GM18507 (cell line): ENCODE measurements at regions not wholly inside any gene's neighbourhood (a gene's known extent, or its start where the extent isn't known, plus 50 kb on each side); places are given as distances from the start of the nearest gene placed in this dataset.
"Not testable (repeated sequence)": the region's sequence is repeated elsewhere in the genome, so short reads cannot be mapped to it uniquely, and the experiment has no call there.

Source experiments
- DNase-seq: peaks from one replicate; pipeline ENCODE4 v3.0.0; 2011; ENCODE audit warnings: low read depth; ENCODE audit not compliant: insufficient read length; ENCODE audit errors: extremely low spot score
- FAIRE-seq: peaks from 2 replicates; lab custom pipeline; 2011; peaks lifted over from hg19 to GRCh38; lab: Jason Lieb, UNC

DNA sequence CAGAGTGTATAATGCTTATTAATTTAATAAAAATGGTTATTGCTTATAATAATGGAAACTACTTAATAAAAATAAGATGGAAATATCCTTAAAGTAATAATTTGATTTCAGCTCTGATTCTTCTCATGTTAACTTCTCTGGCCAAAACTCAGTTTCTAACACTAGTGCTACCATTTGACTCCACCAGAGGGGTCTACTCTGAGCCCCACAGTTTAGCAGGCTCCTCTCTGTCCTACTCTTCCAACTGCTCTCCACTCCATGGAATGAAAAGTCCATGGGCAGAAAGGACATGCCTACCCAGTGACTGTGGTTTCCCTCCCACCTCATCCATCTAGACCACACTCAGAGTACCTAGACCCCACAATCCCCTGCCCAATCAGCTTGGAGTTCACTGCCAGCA, 489.1 kb upstream of the CAMK1G start:
- FAIRE-seq (peak; percentile 18), DNase-seq (no peak)

DNA sequence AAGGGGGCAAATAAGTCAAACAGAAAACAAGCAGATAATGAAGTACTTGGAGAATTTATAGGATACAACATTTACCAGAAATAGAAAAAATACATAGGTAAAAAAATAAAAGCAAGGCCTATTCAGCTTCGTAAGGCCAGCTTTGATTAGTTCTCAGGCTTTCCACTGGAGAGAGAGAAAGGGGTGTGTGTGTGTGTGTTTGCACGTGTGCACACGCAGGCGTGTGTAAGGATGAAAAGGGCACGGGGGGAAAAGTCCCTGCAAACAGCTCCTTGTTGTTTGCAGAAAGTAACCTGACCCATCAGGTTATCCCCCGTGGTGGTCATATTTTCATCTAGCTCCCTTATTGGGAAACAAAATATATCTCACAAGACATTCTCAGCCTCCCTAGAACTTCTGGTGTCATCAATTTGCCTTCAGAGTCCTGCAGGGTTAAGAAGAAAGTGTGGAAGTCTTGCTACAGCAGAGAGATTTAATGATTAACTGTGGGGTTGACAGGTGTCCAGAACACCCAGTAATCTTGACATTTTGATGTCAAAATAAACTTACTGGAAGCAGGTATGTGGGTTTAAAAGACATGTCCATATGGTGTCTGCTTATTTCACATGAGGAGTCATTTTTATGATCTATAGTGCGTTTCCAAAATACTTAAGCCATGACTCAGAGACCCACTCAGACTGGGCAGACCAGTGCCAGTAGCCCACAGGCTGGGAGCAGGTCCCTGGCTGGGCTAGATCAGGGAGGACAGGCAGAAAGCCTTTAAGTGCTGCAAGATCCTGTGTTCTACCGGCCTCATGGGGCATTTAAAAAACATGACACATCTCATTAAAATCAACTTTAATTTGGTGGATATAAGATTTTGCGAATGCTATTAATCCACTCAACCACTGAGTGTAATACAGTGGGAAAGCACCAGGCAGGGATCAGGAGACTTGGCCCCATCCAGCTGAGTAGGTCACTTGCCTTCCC, 487.6 kb upstream of the CAMK1G start:
- no peak for DNase-seq
- peak; percentile 48 for FAIRE-seq

DNA sequence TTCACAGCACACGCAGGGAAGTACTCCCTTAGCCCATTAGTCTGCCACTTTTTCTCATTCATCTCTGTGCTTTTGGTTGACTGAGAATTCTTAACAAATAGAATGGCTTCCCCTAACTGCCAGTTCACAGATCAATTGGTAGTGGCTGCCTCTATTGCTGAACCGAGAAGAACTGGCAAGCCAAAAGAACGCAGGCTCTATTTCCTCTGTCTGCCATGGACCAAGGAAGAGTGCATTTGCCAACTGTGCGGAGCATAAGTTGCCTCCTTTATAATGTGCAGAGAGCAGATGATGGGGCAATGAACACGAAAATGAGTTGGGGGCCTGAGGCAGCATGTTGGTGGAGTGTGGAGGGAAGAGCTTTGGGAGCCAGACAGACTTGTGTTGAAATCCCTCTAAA, 483.1 kb upstream of the CAMK1G start:
- DNase-seq (no peak), FAIRE-seq (no peak)

GRCh38 chr1:209101106-209101505, 482.4 kb upstream of the CAMK1G start:
- FAIRE-seq, result no peak
- no peak for DNase-seq

DNA sequence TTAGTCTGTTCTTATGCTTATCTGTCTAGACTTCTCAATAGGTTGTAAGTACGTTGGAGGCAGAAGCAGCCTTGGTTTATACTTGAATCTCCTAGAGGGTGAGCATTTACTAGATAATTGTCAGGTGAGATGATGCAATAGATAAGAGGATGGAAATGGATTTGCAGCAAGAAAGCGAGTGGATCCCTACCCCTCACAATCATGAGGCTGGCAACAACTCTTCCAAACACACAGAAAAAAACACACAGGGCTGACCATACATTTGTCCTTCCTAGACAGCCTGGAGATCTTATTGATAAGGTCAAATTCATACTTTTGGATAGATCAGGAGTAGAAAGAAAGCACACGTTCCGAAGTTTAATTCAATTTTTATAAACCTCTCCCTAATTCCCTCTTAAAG, 481.4 kb upstream of the CAMK1G start:
- DNase-seq (no peak), FAIRE-seq (no peak)

DNA sequence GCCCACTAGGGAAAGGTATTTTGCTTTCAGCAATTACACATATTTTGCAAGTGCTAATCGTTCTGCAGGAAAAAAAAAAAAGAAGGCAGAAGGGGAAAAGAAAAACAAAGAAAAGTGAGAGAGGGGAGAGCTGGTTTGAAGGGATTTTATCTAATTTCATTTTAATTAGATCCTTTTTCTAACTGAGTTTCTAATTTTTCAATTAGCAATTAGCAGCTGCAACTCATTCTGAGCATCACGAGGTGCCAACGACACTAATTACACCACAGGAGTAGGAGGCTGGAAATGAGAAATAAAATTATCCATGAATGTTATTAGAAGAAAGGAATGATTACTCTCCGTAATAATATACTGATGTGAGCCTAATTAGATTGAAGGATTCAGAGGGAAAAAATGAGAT, 481.0 kb upstream of the CAMK1G start:
- FAIRE-seq, result no peak
- no peak for DNase-seq

DNA sequence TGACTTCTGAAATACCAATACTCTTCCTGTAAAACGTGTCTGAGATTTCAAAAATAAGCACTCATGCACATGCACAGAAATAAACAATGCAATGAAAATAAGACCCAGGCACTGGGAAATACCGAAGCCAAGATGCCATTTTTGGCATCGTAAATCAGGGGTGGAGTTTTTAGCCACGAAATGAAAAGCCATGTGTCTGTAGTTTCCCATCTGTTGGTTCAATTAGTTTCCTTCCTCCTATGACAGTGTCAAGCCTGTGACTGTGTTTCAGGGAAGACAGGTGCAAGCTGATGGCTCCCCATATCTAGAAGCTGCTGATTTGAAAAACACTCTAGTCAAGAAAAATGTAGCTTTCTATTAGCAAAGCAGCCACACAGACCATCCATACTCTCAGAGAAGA, 480.4 kb upstream of the CAMK1G start:
- DNase-seq (no peak), FAIRE-seq (peak; percentile 77)

DNA sequence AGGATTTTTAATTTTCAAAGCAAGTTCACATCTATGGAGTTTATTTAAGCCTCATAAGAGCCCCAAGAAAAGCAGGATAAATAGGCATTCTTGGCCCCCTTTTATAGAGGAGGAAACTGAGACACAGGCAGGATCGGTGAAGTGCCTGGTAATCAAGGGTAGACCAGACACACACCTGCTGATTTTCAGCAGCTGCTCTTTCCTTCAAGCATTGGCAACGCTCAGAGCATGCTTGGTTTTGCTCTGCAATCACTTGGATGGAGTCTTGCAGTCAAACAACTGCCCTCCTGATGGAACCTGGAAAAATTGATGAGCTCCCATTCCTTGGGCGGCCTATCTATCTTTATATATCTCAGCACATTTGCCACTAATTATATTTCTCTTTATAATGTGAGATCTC, 478.9 kb upstream of the CAMK1G start:
- DNase-seq (no peak), FAIRE-seq (no peak)

GRCh38 chr1:209105701-209106100, 477.8 kb upstream of the CAMK1G start:
- peak; percentile 9 for FAIRE-seq
- DNase-seq, result no peak

DNA sequence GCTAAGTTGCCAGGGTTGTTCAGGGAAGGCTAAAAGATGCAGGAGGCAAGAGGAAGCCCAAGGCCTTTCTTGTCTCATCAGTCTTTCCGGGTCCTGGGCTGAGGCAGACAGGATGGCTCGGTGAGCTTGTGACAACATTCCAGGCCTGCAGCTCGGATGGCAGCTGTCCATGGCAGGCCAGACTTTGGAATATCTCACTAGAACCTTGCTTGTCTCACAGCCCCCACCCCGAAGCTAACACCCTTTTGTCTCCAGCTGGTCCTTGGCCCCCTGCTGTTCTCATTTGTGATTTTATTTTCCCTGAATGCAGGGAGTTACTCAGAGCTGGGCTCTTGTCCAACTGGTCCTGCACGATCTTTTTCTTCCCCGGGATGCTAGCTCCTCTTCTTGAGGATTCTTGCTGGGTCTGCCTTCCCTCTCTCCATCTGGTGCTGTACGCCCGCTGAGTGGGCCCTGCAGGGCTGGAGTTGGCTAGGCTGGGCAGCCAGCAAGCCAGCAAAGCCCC, 477.2 kb upstream of the CAMK1G start:
- FAIRE-seq (no peak), DNase-seq (no peak)

GRCh38 chr1:209106861-209107260, 476.7 kb upstream of the CAMK1G start:
- FAIRE-seq (no peak), DNase-seq (no peak)

DNA sequence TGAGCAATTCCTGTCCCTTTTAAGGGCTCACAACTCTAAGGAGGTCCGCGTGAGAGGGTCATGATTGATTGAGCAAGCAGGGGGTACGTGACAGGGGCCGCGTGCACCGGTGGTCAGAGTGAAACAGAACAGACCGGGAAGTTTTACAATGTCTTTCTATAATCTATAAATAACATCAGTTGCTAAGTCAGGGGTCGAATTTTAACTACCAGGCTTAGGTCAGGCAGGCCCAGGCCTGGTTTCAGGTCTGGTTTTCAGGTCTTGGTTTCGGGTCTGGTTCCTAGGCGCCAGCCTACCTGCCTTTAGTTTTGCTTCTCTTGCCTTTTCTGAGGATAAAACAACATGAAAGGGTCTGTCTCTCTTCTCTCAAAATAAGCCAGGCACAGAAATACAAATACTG, 476.0 kb upstream of the CAMK1G start:
- no peak for DNase-seq
- FAIRE-seq, result peak; percentile 97

- FAIRE-seq (no peak), DNase-seq (no peak)
Measured at GRCh38 chr1:209109001-209109785, 474.3 kb upstream of the CAMK1G start.

GRCh38 chr1:209113521-209113920, 470.0 kb upstream of the CAMK1G start:
- DNase-seq, result no peak
- FAIRE-seq, result no peak

DNA sequence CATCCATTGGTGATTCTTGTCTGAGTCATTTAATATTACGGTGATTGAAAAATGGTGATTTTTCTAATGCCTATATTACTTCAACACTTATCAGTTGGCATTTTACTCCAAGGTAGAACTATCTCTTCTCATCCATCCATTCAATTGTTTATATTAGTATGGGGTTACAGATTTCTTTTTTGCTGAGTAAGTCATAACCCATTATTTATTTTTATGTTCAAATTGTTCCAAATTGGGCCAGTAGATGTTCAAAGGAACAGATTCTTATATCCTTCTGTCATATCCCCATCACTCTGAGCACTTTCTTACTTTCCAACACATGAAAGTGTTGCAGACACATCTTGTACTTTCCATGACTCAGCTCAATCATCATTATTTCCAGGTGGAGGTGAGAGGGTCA, 466.8 kb upstream of the CAMK1G start:
- DNase-seq (no peak), FAIRE-seq (no peak)

DNA sequence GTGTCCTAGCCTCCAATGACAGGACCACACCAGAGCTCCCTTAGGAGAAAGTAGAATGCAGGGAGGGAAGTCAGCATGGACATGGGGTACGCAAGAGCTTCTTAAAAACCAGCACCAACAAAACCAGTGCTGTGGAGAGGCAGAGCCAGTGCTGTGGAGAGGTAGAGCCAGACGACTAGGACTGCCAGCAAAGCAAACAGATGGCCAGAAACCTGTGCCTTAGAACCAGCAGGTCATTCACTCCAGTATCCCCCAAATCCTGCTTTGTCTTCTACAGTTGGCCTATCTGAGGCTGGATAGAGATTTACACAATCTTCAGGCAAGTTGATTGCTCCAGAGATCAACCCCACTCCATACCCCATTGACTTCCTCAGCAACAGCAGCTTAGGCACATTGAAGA, 459.9 kb upstream of the CAMK1G start:
- DNase-seq (no peak), FAIRE-seq (no peak)

GRCh38 chr1:209129091-209129490, 454.4 kb upstream of the CAMK1G start:
- not testable (repeated sequence) for FAIRE-seq, DNase-seq

DNA sequence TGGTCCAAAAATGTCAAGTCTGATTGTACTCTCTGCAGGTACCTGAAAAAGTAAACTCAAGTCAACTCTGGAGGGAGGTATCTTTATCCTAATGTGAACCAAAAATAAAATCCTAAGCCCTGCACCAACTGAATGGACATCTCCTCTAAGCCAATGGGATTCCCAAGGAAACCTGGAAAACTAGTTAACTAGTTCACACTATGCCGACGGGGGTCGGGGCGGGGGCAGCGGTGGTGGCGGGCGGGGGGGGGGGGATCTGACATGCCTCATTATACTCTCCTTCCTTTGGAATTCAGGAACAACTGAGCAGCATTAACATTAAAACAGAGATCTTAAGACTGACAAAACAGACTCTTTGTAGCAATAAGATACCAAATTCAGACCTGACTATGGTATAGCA, 452.6 kb upstream of the CAMK1G start:
- DNase-seq (no peak), FAIRE-seq (no peak)

DNA sequence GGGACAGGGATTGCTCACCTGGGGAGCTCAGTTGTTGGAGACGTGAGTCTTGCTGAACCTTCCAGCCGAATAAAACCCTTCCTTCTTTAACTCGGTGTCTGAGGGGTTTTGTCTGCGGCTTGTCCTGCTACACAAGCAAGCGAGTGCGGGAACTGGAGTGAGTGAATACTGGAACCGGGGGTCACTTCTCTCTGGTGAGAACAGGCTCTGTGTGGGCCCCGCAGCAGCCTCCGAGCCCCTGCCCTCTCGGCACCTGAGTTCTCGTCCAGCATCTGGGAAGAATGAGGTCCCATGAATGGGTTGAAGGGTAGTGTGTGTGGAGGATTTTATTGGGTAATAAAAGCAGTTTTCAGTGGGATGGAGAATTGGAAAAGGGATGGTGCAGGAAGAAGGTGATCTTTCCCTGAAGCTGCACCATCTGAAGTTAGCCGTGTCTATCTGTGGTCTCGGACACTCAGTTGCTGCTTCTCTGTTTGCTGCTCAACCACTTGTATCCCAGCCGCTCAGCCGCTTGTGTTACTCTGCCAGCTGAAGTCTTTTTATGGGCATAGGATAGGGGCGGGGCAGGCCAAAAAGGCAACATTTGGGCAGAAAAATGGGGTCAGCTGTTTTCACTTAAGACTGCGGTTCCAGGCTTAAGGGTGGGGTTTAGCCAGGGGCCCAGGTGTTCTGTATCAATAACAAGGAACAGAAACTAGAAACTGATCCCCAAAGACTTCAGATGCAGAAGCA, 450.6 kb upstream of the CAMK1G start:
- DNase-seq (no peak), FAIRE-seq (no peak)

- FAIRE-seq (peak; percentile 12), DNase-seq (no peak)
Measured at GRCh38 chr1:209134001-209134400, 449.5 kb upstream of the CAMK1G start.
